IPS-15b (cell line): ENCODE measurements at regions not wholly inside any gene's neighbourhood (a gene's known extent, or its start where the extent isn't known, plus 50 kb on each side); places are given as distances from the start of the nearest gene placed in this dataset.

Experiments used
- H3K27me3 ChIP-seq: one replicate; pipeline ENCODE4 v1.6.1; 2013; ENCODE audit warnings: low read length; ENCODE audit not compliant: control insufficient read depth, insufficient read depth
- H3K36me3 ChIP-seq: one replicate; pipeline ENCODE4 v1.6.1; 2013; ENCODE audit warnings: low read length; ENCODE audit not compliant: control insufficient read depth, insufficient read depth
- H3K4me1 ChIP-seq: one replicate; pipeline ENCODE4 v1.6.1; 2013; ENCODE audit warnings: mild to moderate bottlenecking, low read length; ENCODE audit not compliant: control insufficient read depth, insufficient read depth
- H3K4me3 ChIP-seq: one replicate; pipeline ENCODE4 v1.5.1; 2013; ENCODE audit warnings: low read depth, low read length
- H3K9ac ChIP-seq: one replicate; pipeline ENCODE4 v1.6.1; 2013; ENCODE audit warnings: low read depth, mild to moderate bottlenecking, low read length
- H3K9me3 ChIP-seq: one replicate; pipeline ENCODE4 v1.6.1; 2013; ENCODE audit warnings: mild to moderate bottlenecking, low read length; ENCODE audit not compliant: control insufficient read depth, insufficient read depth

DNA sequence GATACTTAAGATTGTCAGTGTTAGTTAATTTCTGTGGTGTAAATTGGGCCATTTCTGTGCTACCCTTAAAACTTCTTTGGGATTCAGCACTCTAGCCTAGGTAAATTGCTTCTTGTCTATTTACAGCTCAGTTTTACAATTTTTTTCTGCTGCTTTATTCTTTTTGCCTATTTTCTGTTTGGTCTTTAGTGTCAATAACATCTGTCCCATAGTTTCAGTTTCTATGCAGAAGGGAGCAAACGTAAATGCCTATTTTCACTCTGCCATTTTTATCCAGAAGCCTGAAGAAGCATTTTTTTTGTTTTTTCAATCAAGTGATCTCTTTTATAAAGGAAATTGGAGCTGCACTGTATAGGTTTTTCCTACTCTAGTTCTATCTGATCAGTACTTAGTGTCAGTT, 564.9 kb upstream of the MEX3C start:
- no peaks in the 10 kb centered on the region for H3K4me1 ChIP-seq
- no peak overlapping the region for H3K4me3 ChIP-seq
- no peaks in the 10 kb centered on the region for H3K36me3 ChIP-seq
- no peaks in the 10 kb centered on the region for H3K27me3 ChIP-seq
- no peaks in the 10 kb centered on the region for H3K9me3 ChIP-seq
- H3K9ac ChIP-seq: no peak overlapping the region

DNA sequence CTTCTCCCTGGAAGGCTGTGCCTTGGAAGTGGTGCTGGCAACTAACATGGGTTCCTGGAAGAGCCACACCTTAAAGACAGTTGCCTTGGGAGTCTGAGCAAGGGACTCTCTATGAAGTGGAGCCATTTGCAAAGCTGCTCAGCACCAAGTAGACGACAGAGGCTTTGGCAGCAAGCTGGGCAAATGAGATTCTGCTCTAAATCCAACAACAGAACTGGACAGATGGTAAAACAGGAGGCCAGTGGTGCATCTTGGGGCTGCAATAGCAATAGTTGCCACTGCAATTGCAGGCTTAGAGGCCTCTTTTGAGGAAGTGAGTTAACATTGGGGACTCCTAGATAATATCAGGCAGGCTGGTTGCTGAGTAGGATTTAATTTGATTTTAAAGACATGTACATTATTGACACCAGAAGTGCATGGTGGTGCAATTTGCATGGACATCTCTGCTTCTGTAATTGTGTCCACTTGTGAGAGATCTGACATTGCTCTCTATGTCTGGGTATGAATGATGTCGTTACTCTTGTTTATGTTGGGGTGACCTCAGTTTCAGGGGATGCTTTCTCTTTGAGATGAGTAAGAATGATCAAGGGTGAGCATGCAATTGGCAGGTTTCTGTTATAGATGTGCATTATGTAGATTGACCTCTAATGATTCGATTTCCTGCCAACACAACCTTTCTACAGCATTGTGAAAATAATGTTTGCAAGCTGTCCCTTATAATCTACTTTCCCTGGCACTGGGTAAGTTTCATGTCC, 568.3 kb upstream of the MEX3C start:
- Histone ChIP-seq H3K36me3 (no peaks in the 10 kb centered on the region), H3K4me3 (no peak overlapping the region), H3K9ac (no peak overlapping the region), H3K9me3 (no peaks in the 10 kb centered on the region), H3K27me3 (no peaks in the 10 kb centered on the region), H3K4me1 (no peaks in the 10 kb centered on the region)

- Histone ChIP-seq H3K4me3 (no peak overlapping the region), H3K4me1 (no peaks in the 10 kb centered on the region), H3K9ac (no peak overlapping the region), H3K9me3 (no peaks in the 10 kb centered on the region), H3K27me3 (no peaks in the 10 kb centered on the region), H3K36me3 (no peaks in the 10 kb centered on the region)
These were observed 569.8 kb upstream of the MEX3C start for GRCh38 chr18:51767293-51767692.

DNA sequence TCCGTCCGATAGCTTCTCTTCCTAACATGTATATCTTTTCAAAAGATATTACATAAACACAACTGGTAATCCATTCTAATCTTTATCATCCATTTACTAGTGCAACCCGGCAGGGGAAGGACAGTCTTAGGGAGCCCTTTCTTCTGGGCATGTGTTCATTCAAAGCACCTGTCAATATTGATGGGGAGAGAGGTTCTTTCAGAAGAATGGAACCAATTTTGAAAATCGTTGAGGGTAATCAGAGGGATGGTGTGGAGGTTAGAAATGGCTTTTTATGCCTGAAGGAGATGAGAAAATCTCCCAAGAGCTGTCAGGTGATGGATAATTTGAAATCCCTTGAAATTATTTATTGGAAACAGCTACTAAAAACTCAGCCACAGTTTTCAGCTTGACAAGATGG, 561.9 kb upstream of the DCC start:
- H3K36me3 ChIP-seq: no peaks in the 10 kb centered on the region
- no peaks in the 10 kb centered on the region for H3K9me3 ChIP-seq

GRCh38 chr18:51789871-51790270, 550.1 kb upstream of the DCC start:
- H3K4me1 ChIP-seq: no peaks in the 10 kb centered on the region
- no peak overlapping the region for H3K4me3 ChIP-seq
- H3K9me3 ChIP-seq: no peaks in the 10 kb centered on the region
- no peak overlapping the region for H3K9ac ChIP-seq
- H3K27me3 ChIP-seq: no peaks in the 10 kb centered on the region
- H3K36me3 ChIP-seq: no peaks in the 10 kb centered on the region

More for the DNA sequence above, 561.9 kb upstream of the DCC start:
- Histone ChIP-seq H3K4me1 (no peaks in the 10 kb centered on the region), H3K4me3 (no peak overlapping the region), H3K9ac (no peak overlapping the region), H3K27me3 (no peaks in the 10 kb centered on the region)

DNA sequence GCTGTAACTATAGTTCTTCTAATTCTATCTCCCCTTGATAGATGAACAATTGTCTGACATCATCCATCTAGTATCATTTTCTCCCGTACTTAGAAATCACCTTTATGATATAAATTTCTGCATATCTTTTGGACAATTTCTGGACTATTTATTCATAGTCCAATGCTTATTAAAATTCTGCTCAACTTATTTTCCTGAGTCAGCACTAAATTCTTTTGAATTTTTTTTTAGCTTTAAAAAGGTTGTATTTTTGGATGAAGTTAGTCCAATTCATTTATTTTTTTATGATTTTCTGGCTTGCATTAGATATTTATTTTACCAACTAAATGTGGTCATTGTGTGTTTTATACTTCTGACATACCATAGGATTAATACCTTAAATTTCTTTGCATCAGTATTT, 538.5 kb upstream of the DCC start:
- Histone ChIP-seq H3K4me1 (no peaks in the 10 kb centered on the region), H3K9me3 (no peaks in the 10 kb centered on the region), H3K27me3 (no peaks in the 10 kb centered on the region), H3K36me3 (no peaks in the 10 kb centered on the region), H3K9ac (no peak overlapping the region), H3K4me3 (no peak overlapping the region)

- H3K27me3 ChIP-seq: no peaks in the 10 kb centered on the region
- no peaks in the 10 kb centered on the region for H3K4me1 ChIP-seq
These were observed 537.2 kb upstream of the DCC start for GRCh38 chr18:51802569-51803428.

GRCh38 chr18:51807336-51807735, 532.7 kb upstream of the DCC start:
- H3K4me1 ChIP-seq: no peaks in the 10 kb centered on the region
- no peak overlapping the region for H3K9ac ChIP-seq
- H3K27me3 ChIP-seq: no peaks in the 10 kb centered on the region
- H3K4me3 ChIP-seq: no peak overlapping the region
- no peaks in the 10 kb centered on the region for H3K36me3 ChIP-seq
- H3K9me3 ChIP-seq: no peaks in the 10 kb centered on the region

More at GRCh38 chr18:51802569-51803428, 537.2 kb upstream of the DCC start:
- Histone ChIP-seq H3K9me3 (no peaks in the 10 kb centered on the region), H3K9ac (no peak overlapping the region), H3K36me3 (no peaks in the 10 kb centered on the region), H3K4me3 (no peak overlapping the region)

GRCh38 chr18:51811883-51812282, 528.1 kb upstream of the DCC start:
- Histone ChIP-seq H3K4me3 (no peak overlapping the region), H3K9ac (no peak overlapping the region), H3K4me1 (no peaks in the 10 kb centered on the region), H3K9me3 (no peaks in the 10 kb centered on the region), H3K27me3 (no peaks in the 10 kb centered on the region), H3K36me3 (no peaks in the 10 kb centered on the region)

- no peaks in the 10 kb centered on the region for H3K36me3 ChIP-seq
- H3K9me3 ChIP-seq: no peaks in the 10 kb centered on the region
- no peaks in the 10 kb centered on the region for H3K4me1 ChIP-seq
- no peak overlapping the region for H3K9ac ChIP-seq
- no peaks in the 10 kb centered on the region for H3K27me3 ChIP-seq
- no peak overlapping the region for H3K4me3 ChIP-seq
These were observed 526.3 kb upstream of the DCC start for GRCh38 chr18:51813740-51814139.

DNA sequence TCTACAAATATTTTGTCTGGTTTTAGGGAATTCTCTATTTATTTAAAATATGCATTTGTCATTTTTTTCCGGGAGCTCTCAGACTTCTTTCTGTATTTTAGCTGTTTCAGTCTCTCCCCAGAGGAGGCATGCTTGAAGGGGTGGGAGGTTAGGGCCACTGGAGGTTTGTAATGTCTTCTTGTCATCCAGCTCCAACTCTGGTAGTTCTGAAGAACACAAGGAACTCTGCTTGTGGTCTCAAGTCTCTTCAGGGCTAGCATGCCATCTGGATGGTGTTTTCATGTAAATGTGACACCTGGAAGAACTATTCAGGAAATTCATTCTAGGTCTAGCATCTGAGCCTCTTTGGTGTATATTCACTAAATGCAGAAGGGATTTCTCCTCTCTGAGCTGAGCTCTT, 518.4 kb upstream of the DCC start:
- Histone ChIP-seq H3K9ac (no peak overlapping the region), H3K9me3 (no peaks in the 10 kb centered on the region), H3K4me1 (no peaks in the 10 kb centered on the region), H3K36me3 (no peaks in the 10 kb centered on the region), H3K27me3 (no peaks in the 10 kb centered on the region), H3K4me3 (no peak overlapping the region)

DNA sequence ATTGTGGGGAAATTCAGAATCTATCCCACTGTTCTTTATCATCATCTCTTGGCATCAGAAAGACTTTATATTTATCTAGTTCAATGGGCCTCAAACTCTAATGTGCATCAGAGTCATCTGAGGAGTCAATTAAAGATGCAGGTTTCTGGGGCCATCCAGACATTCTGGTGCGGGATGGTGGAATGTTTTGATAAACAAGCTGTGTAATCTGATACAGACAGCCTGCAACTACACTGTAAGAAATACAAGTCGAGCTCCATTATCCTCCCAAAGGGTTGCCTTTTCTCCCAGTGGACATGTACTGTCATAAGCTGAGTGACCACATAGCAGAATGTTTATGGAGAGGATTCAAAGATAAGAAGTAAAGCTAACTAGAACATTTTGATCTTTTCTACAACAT, 515.3 kb upstream of the DCC start:
- Histone ChIP-seq H3K4me3 (no peak overlapping the region), H3K9me3 (no peaks in the 10 kb centered on the region), H3K4me1 (no peaks in the 10 kb centered on the region), H3K36me3 (no peaks in the 10 kb centered on the region), H3K27me3 (no peaks in the 10 kb centered on the region), H3K9ac (no peak overlapping the region)
